ENCODE measurements at regions not wholly inside any gene's neighbourhood (a gene's known extent, or its start where the extent isn't known, plus 50 kb on each side); places are given as distances from the start of the nearest gene placed in this dataset.
"Not testable (repeated sequence)": the region's sequence is repeated elsewhere in the genome, so short reads cannot be mapped to it uniquely, and the experiment has no call there.

DNA sequence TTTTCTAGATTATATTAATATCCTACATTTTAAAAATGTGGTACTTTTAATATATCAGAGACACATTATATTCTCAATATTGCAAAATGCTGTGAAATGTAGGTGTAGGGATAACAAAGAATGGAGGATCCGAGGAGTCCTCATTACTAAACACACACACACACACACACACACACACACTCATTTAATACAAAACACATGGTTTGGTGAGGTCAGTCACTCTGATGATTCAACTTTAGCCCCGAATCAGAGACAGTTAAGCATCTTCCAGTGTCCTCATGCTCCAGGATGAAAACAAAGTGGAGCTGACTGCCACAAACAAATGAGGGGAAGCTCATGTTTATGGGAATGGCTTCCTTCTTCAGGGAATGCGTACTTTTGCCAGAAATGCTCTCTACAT is 147.5 kb downstream of the CYSLTR2 start:
- intact Hi-C loops (cut with DNase I), result no loop called here
- ATAC-seq (no peak), DNase-seq (no peak)

DNA sequence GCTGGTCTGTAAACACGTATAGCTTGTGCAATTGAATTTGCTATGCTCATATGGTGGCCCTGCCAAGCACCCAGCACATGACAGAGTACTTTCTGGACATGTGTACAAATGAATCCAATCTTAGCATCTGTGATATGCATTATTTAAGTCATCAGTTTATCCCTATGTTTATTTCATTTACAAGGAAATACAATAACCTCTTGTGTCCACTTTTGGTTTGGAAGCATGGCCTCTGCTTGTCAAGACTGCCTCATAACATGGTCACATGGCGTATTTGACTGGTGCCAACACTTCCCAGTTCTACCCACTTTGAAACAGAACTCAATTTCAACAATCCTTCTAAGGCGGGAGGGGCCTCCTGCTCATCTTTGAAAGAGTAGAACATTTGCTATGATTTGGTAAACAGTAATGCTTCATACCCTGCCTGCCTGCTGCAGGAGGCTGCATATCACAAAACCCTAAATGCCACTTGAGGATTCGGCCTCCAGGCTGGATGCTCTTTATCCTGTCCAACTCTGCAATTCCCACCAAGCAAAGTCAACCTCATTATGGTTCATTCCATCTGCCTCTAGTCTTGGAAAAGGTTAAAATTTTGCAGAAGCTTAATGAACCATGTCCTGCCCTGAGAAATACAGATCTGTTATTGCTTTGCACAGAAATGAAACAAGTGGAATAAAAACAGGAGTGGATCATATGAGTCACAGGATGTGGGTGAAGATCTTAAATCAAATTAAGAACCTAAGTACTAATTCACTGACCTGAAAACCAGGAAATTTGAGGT is 151.3 kb downstream of the CYSLTR2 start:
- DNase-seq, result no peak
- ATAC-seq, result no peak
- intact Hi-C loops (cut with DNase I), result no loop called here

DNA sequence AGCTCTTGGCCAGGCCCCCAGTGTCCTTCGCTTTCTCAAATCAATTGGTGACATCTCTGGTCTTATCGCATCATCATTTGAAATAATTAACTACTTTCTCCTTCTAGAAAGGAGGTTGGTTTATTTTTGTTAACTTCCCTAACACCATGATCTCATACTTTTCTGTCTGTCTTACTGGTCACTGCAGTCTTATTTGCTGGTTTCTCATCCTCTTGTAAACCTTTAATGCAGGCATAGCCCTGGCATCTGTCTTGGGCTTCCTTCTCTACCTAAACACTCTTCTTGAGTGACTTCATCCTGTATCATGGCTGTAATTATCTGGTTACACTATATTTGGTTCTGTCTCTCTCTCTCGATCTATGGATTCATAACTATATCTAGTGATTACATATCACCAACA is 152.8 kb downstream of the CYSLTR2 start:
- intact Hi-C loops (cut with DNase I), result no loop called here
- no peak for ATAC-seq
- DNase-seq, result no peak

DNA sequence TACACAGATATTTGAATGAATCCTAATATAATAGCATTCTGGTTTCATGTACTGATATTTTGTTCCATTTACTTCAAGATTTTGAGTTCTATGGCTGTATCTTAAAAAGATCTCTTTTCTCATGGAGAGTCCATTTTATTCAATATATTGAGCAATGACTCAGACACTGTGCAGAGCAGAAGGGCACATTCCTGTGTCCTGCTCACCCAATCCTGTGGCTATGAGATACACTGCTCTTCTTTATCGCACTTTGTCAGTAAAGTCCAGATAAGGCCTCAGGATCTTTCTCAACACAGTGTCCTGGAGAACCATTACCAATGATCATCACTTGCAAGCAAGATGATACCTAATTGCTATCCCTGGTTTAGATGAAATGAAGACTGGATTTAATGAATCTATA is 155.0 kb downstream of the CYSLTR2 start:
- intact Hi-C loops (cut with DNase I), result no loop called here
- DNase-seq (no peak), ATAC-seq (no peak)

DNA sequence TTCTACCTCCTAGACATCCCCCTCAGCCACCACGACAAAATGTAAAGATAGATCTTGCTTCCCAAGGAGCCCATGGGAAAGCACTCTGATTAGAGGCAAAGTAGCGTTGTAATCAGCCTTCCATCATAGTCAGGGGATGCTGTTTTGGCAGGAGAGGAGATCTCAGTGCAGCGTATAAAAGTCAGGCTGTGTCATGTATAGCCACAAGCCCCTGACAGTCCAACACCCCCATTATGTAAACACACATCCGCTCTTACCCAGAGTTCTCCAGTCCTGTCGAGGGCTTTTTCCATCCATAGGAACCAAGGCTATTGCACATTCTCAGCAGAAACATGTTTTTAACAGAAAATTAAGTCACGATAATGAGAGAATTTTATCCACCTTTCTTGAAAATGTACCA is 156.3 kb downstream of the CYSLTR2 start:
- DNase-seq (no peak), ATAC-seq (no peak)
- intact Hi-C loops (cut with DNase I), result no loop called here

DNA sequence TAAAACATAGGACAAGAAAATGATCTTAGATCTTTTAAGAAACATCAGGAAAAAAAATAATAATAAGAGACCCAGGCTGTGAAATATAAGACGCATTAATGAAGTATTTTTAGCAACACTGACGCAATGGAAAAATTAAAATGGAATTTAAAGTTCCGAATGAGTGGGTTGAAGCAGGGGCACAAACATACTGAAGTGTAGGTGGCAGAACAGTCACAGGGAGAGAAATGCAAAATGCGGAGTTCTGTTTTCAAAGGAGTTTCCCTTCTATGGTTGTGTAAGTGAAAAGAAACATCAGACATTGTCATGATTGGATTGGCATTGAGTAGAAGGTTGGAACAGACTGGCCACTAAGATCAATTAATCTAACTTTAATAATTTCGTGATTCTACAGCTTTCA is 159.8 kb downstream of the CYSLTR2 start:
- ATAC-seq (no peak), DNase-seq (no peak)
- intact Hi-C loops (cut with DNase I), result no loop called here

DNA sequence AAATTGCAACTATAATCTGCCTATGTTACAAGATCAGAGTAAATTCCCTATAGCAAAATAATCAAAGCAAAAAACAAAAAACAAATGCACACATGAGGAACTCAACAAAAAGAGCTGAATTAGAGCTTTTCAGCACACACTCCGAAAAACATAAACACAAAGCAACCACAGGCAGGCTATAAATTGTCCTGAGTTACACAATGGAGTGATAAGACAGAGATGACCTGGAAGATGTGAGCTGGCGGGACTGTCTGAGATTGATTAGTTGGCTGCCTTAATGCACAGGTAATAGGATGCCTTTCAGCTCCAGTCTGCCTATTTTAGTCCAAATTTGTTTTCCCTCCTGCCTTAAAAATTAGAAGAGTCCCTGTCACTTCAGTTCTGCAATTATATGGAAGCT is 159.0 kb upstream of the FNDC3A start:
- intact Hi-C loops (cut with DNase I), result no loop called here
- no peak for ATAC-seq
- no peak for DNase-seq

DNA sequence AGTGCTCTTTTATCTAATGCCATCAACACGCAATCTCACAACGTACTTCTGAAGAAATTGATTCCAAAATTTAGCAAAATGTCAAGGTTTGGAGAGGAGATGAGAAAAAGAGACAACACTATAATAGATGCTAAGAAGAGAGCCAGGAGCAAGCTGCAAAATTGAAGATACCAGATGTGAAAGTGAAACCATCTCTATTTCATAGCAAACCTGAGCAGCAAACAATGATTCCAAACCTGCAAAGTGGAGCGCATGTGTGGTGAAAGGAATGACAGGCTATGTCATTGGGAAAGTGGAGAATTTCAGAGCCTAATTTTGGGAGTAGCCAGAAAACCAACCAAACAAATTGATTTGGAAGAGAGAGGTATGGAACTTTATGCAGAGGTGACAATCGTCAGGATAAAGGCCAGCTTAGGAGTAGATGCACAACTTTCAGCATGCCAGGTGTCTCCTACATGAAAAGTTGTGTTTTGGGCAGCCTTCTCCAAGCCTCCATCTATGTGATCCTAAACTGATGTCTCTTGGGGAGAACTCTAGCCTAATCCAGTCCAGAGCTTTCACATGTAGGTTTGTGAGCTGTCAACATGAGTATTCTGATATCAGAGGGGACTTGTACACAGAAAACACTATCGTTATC is 158.4 kb upstream of the FNDC3A start:
- intact Hi-C loops (cut with DNase I), result no loop called here
- DNase-seq, result no peak
- no peak for ATAC-seq

DNA sequence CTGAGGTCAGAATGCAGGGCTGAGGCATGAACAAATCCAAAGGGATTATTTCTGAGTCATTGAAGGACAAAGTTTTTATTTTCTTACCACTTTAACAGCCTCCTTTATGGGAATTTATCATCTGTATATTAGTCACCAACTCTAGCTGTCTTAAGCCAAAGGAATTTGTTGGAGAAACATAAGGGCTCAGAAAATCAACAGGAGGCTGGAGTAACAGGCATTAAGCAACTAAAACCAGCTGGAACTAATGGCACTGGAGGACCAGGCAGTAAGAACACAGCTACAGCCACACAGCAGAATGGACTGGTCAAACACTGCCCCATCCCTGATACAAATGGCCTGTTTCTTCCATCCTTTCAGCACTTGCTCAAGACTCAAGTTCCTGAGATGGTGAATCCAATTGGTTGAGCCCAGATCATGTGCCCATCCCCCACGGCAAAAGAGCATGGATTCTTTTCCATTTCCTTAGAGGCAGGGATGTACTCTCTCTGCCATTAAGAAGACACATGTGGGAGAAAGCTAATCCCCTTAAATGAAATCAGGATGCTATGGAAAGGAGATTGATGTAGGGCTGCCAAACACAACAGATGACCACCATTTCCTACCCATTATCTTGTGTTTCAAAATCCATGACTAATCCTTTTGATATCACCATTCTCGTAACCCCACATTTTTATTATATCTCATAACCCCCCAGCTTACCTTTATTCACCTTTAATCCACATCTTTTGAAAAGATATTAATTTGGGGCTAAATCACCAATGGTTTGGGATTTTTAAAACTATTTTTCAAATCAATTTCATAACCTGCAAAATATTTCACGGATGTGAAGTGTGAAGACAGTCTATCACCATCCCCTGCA is 157.0 kb upstream of the FNDC3A start:
- peak in 1 of 2 donors; percentile 89 for ATAC-seq
- DNase-seq, result no peak
- intact Hi-C loops (cut with DNase I), result no loop called here

DNA sequence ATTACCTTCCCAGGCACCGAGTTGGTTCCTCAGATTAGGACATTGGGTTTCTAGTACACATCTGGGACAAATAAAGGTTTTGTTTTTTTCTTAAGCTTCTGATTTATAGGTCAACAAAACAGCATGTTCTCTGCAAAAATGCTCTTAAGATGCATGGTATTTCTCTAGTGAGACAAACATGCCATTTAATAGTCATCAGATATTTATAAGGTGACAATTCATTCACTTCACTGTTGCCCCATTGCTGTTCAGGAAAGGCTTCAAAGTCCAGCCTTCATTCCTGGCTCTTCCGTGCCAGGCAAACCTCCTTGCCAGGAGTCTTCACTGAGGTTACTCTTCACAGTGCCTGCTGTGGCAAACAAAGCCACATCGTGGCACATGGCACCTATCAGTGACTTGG is 156.3 kb upstream of the FNDC3A start:
- intact Hi-C loops (cut with DNase I), result no loop called here
- ATAC-seq (no peak), DNase-seq (no peak)

DNA sequence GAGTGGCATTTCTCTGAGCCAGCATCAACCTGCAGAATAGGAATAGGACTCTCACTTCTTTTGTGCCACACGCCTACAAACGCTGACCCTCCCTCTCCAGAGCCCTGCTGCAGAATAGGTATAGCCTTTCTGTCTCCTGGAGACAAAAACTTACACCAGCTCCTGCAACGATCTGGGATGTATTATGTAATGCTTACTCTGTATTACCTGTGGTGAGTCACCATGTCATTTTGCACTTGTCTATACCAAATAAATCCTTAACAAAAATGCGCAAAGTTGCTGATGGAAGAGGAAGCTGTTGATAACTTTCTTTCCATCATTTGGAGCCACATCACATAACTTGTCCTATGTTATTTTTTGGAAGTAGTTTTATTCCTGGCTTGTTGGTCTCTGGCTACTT is 155.8 kb upstream of the FNDC3A start:
- intact Hi-C loops (cut with DNase I), result no loop called here
- DNase-seq (no peak), ATAC-seq (no peak)

DNA sequence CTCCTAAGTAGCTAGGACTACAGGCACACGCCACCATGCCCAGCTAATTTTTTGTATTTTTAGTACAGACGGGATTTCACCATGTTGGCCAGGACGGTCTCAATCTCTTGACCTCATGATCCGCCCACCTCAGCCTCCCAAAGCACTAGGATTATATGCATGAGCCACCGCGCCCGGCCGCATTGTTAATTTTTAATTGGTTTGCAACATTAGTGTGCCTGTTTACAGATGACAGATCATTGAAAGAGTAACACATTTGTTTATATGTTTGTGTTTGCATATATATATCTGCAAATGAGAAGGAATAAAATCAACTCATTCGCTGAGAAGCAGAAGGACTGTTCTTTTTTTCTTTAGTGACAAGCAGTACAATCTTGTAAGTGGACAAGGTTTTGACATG is 152.2 kb upstream of the FNDC3A start:
- intact Hi-C loops (cut with DNase I); ATAC-seq; DNase-seq: not testable (repeated sequence)

DNA sequence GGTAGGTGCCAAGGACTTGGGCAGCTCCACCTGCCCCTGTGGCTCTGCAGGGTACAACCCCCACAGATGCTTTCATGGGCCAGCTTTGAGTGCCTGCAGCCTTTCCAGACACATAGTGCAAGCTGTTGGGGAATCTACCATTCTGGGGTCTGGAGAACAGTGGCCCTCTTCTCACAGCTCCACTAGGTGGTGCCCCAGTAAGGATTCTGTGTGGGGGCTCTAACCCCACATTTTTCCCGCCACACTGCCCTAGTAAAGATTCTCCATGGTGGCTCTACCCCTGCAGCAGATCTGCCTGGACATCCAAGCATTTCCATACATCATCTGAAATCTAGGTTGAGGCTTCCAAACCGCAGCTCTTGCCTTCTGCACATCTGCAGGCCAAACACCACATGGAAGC is 149.7 kb upstream of the FNDC3A start:
- DNase-seq (no peak), ATAC-seq (no peak)
- intact Hi-C loops (cut with DNase I), result no loop called here

DNA sequence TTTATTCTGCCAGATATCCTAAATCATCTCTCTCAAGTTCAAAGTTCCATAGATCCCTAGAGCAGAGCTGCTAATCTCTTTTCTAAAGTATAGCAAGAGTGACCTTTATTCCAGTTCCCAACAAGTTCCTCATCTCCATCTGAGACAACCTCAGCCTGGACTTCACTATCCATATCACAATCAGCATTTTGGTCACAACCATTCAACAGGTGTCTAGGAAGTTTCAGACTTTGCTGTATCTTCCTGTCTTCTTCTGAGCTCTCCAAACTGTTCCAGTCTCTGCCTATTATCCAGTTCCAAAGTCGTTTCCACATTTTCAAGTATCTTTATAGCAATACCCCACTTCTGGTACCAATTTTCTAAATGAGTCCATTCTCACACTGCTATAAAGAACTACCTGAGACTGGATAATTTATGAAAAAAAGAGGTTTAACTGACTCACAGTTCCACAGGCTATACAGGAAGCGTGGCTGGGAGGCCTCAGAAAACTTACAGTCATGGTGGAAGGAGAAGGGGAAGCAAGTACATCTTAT is 148.7 kb upstream of the FNDC3A start:
- intact Hi-C loops (cut with DNase I); DNase-seq; ATAC-seq: not testable (repeated sequence)

DNA sequence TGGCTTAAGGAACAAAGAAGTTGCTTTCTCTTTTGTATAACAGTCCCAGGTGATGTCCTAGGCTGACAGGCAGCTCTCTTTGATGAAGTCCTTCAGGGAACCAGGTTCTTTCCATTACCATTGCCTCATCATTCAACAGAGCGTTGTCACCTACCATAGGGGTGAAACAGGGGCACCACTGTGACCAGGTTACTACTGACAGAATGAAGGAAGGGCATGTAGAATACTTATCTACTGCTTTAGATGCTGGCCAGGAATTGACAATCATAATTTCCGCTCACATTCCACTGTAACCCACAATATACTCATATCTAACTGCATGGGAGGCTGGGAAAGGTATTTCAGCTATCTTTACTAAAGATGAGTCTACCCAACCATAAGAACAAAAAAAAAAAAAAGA is 148.0 kb upstream of the FNDC3A start:
- DNase-seq (no peak), ATAC-seq (no peak)
- intact Hi-C loops (cut with DNase I), result no loop called here

DNA sequence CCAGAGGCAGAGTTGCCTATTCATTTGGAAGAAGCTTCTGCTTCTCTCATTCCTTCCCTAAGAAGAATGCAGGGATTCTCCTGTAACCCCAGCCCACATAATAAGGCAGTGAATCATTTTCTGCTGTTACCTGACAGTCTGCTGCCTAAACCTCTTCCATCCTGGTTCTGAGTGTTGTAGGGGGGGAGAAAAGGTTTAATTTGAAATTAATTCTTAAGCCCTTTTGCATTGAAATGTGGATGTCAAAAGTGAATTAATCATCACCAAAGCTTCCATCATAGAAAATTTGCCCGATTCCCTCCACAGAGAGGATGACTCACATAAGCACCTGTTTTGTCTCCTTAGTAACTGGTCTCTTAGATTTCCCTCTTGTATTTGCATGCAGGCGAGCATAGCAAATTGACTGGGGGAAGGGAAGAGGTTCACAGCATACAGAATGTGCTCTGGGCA is 146.7 kb upstream of the FNDC3A start:
- no peak for ATAC-seq
- intact Hi-C loops (cut with DNase I), result no loop called here
- DNase-seq, result no peak

DNA sequence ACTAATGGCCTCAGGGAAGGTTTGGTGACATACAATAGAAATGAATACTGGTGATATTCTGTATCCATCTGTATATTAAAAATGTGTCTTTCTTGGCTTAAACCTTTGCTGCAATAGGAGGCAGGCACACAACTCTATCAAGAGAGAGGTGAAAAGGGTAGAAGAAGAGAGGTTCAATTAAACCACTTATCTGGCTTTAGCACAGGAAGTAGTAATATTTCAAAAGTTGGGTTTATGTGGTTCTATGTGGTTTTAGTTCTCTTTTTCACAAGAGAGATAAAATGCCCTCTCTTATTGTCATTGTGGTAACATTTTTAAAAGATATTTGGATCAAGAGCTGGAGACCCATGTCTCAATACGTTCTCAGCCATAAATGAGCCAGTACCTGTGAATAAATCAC is 146.2 kb upstream of the FNDC3A start:
- ATAC-seq (no peak), DNase-seq (no peak)
- intact Hi-C loops (cut with DNase I), result no loop called here

DNA sequence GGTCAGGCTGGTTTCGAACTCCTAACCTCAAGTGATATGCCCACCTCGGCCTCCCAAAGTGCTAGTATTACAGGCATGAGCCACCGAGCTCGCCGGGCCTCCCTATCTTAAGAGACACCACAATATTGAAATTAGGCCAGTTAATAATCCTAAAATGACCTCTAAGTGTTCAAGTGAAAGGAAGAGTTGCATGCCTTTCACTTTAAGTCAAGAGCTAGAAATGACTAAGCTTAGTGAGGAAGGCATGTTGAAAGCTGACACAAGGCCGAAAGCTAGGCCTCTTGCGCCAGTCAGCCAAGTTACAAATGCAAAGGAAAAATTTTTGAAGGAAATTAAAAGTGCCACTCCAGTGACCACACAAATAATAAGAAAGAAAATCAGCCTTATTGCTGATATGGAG is 144.5 kb upstream of the FNDC3A start:
- intact Hi-C loops (cut with DNase I), result no loop called here
- no peak for ATAC-seq
- no peak for DNase-seq

DNA sequence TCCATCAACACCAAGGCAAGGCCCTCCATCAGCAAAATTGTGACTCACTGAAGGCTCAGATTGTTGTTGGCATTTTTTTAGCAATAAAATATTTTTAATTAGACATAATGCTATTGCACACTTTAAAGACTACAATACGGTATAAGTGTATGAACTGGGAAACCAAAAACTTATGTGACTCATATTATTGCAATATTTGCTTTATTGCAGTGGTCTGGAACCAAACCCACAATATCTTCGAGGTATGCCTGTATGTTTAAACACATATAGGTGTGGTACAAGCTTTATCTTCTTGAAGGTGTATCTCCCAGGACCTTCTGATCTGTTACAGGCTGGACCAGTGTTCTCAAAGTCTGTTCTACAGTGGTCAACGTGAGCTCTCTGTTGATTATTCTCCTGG is 142.3 kb upstream of the FNDC3A start:
- no peak for DNase-seq
- no peak for ATAC-seq
- intact Hi-C loops (cut with DNase I), result no loop called here

DNA sequence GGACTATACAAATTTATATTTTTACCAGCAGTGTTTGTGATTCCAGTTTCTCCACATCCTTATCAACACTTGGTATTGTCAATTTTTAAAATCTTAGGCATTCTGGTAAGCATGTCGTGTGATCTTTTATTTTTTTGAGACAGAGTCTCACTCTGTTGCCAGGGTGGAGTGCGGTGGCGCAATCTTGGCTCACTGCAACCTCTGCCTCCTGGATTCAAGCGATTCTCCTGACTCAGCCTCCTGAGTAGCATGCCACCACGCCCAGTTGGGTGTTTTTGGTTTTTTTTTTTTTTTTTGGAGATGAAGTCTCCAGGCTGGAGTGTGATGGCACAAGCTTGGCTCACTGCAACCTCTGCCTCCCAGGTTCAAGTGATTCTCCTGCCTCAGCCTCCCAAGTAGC is 140.4 kb upstream of the FNDC3A start:
- DNase-seq; ATAC-seq; intact Hi-C loops (cut with DNase I): not testable (repeated sequence)

Measured in left cardiac atrium (tissue), 4 donors.